8988T (cell line): ENCODE measurements at regions not wholly inside any gene's neighbourhood (a gene's known extent, or its start where the extent isn't known, plus 50 kb on each side); places are given as distances from the start of the nearest gene placed in this dataset.

Experiments
- DNase-seq: peaks from one replicate; pipeline ENCODE4 v3.0.0; 2011

GRCh38 chr9:94159069-94159939 lies 75.0 kb downstream of the PTPDC1 start:
- DNase-seq, result no peak

- no peak for DNase-seq
Observed at GRCh38 chr9:94160594-94161501, 76.6 kb downstream of the PTPDC1 start.

GRCh38 chr9:94161673-94162072 lies 77.4 kb downstream of the PTPDC1 start:
- DNase-seq, result no peak

- DNase-seq, result no peak
Observed at GRCh38 chr9:94164806-94165549, 80.7 kb downstream of the PTPDC1 start.

- peak; percentile 94 for DNase-seq
Observed at GRCh38 chr9:94165592-94166235, 81.5 kb downstream of the PTPDC1 start.

GRCh38 chr9:94166236-94166975 lies 82.1 kb downstream of the PTPDC1 start:
- DNase-seq, result peak; percentile 70

- DNase-seq, result no peak
Observed at GRCh38 chr9:94166976-94167346, 82.7 kb downstream of the PTPDC1 start.

GRCh38 chr9:94167376-94167890 lies 83.2 kb downstream of the PTPDC1 start:
- no peak for DNase-seq

GRCh38 chr9:94168203-94169000 lies 84.1 kb downstream of the PTPDC1 start:
- DNase-seq, result no peak

GRCh38 chr9:94169968-94170367 lies 85.7 kb downstream of the PTPDC1 start:
- DNase-seq, result no peak

GRCh38 chr9:94173632-94174031 lies 85.5 kb upstream of the ZNF169 start:
- DNase-seq, result no peak

- DNase-seq, result no peak
Observed at GRCh38 chr9:94174164-94174563, 84.9 kb upstream of the ZNF169 start.

GRCh38 chr9:94175669-94176068 lies 83.4 kb upstream of the ZNF169 start:
- DNase-seq, result no peak

GRCh38 chr9:94176608-94177007 lies 82.5 kb upstream of the ZNF169 start:
- no peak for DNase-seq

- DNase-seq, result no peak
Observed at GRCh38 chr9:94178927-94179326, 80.2 kb upstream of the ZNF169 start.

GRCh38 chr9:94181408-94182181 lies 77.5 kb upstream of the ZNF169 start:
- DNase-seq, result no peak

GRCh38 chr9:94182532-94182931 lies 76.6 kb upstream of the ZNF169 start:
- no peak for DNase-seq

GRCh38 chr9:94183240-94183999 lies 75.7 kb upstream of the ZNF169 start:
- DNase-seq, result no peak

- DNase-seq, result no peak
Observed at GRCh38 chr9:94188246-94188645, 70.9 kb upstream of the ZNF169 start.
